GM18507 (cell line): ENCODE measurements at regions not wholly inside any gene's neighbourhood (a gene's known extent, or its start where the extent isn't known, plus 50 kb on each side); places are given as distances from the start of the nearest gene placed in this dataset.

ENCODE experiments used
- DNase-seq: peaks from one replicate; pipeline ENCODE4 v3.0.0; 2011; ENCODE audit warnings: low read depth; ENCODE audit not compliant: insufficient read length; ENCODE audit errors: extremely low spot score
- FAIRE-seq: peaks from 2 replicates; lab custom pipeline; 2011; peaks lifted over from hg19 to GRCh38; lab: Jason Lieb, UNC

GRCh38 chrX:7253565-7253964 lies 105.6 kb upstream of the PUDP start:
- DNase-seq (no peak), FAIRE-seq (no peak)

DNA sequence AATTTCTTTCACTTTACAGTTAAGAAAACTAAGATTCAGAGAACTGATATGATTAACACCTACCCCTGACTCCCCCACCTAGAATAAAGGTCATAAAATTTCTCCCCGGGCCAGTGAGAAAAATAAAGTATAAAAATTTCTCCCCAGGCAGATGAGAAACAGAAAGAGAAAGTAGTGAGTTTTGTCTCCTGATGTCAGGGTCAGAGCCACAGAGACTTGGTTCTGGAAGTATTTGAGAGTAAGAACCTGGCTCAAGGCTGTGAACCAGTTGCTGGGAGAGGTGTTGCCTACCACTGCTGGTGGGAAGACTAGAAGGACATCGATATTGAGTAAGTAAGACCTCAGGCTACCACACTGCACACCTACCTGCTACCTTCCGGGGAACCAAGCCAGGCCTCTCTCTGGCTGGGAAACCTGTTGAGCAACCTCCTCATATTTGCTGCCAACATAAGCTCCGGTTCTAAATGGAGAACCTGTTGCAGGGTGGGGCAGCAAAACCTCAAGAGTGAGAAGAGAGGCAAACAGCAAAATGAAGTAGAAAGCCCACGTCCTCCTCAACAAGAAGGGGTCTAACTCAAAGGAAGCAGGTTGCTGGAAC lies 104.2 kb upstream of the PUDP start:
- FAIRE-seq (peak; percentile 81), DNase-seq (no peak)

DNA sequence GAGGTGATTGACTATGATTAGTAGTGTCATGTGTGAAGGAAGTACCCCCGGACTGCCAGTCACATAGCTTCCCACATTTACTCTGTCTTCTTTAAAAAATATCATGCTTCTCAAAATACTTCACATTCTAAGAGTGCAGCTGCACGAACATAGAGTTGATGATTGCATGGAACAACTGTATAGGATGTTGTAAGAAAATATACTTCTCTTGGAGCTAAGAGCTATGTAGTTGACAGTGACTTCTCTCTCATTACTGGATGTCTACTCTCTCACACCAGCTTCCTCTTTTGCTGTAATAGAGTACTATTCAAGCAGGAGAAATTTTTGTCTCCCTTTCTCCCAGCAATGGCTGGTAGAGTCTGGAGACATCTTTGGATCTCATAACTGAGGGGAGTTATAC lies 99.4 kb upstream of the PUDP start:
- FAIRE-seq: peak; percentile 49
- DNase-seq: no peak

- DNase-seq: no peak
- no peak for FAIRE-seq
These were observed 96.5 kb upstream of the PUDP start for GRCh38 chrX:7244405-7244804.

GRCh38 chrX:7242613-7243012 lies 94.7 kb upstream of the PUDP start:
- DNase-seq (peak; percentile 17), FAIRE-seq (peak; percentile 76)

DNA sequence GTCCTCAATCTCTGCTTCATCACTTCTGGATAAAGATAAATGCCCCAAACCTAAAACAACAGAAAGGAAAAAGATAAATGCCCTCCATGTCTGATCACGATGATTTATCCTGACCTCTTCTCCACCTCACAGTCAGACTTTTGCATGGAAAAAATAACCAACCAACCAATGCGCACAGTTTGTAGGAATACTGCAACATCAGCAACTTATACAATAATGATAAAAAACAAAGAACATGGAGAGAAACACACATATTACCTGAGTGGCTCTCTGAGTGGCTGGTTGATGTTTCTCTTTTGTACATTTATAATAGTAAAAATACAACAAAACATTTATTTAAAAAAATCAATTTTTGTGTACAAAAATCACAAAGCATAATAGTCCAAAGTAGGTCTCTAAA lies 93.0 kb upstream of the PUDP start:
- FAIRE-seq (no peak), DNase-seq (no peak)

DNA sequence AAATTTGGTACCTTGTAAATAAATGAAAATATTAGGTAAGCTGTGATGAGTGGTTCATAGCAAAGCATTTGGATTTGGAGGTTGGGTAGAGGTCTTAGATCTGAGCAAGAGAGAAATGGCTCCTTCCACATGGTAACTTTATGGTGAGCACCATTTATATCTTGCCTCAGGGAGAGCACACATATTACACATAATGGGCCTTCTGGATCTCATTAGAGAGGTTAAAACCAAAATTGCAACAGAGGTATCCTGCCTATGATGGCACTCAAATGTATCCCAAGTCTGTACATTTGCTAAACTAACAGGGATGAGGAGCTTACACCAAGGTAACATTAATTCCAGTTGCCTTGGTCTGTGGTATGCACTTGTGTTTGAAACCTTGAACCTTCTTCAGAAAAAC lies 87.1 kb upstream of the PUDP start:
- FAIRE-seq: no peak
- DNase-seq: no peak

- DNase-seq: no peak
- no peak for FAIRE-seq
These were observed 85.8 kb upstream of the PUDP start for GRCh38 chrX:7233580-7234406.

DNA sequence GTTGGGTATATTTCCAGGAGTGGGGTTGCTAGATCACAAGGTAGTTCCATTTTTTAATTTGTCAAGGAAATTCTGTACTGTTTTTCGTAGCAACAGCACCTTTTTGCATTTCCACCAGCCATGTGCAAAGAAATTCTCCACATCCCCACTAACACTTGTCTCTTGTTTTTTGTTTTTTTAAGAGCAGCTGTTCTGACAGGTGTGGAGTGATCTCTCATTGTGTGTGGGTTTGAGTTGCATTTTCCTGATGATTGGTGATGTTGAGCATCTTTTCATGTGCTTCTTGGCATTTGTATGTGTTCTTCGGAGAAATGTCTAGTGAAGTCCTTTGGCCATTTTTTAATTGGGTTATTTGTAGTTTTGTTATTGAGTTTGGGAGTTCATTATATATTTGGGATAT lies 80.3 kb upstream of the PUDP start:
- FAIRE-seq: no peak
- no peak for DNase-seq

DNA sequence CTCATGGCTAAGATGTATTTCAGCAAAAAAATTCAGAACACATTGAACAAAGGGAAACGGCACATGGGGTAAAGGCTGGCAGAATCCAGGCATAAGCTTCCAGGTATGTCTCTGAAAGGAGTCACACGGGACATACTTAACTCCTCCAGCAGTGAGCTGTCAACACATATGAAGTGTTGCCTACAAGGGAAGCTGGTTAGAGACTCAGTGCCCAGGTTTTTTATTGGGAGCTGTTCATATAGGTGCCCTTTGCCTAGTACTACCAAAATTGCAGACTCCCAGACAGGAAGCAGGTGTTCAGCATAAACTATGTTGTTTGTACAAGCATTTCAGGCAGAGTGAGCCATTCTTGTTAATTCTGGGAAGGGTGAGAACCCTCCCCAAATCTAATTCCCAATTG lies 77.4 kb upstream of the PUDP start:
- no peak for FAIRE-seq

DNA sequence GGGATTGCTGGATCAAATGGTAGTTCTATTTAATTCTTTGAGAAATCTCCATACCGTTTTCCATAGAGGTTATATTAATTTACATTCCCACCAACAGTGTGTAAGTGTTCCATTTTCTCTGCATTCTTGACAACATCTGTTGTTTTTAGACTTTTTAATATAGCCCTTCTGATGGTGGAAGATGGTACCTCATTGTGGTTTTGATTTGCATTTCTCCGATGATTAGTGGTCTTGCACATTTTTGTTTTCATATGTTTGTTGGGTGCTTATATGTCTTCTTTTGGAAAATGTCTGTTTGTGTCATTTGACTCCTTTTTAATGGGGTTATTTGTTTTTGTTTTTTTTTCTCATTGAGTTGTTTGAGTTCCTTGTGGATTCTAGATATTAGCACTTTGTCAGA lies 75.3 kb upstream of the PUDP start:
- no peak for DNase-seq
- peak; percentile 70 for FAIRE-seq

More for the DNA sequence above, 77.4 kb upstream of the PUDP start:
- DNase-seq: no peak

DNA sequence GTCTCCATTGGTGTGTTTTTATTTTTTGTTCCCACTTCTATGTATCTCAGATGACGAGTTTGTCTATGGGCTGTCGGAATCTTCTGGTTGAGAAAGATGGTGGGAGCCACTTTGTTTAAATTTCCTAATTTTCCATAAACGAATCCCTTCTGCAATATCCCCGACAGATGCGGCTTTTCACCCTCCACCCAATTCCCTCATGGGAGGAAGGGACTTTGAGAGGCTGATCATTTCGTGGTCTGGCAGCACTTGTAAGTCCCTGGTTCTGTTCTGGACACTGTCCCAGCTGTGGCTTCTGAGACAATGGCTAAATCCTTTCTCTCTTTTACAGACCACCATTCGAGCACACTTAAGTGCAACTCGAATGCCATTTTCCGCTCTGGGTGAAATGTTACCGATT lies 72.2 kb upstream of the PUDP start:
- DNase-seq (no peak), FAIRE-seq (no peak)

- no peak for FAIRE-seq
- no peak for DNase-seq
These were observed 71.3 kb upstream of the PUDP start for GRCh38 chrX:7219153-7219705.

DNA sequence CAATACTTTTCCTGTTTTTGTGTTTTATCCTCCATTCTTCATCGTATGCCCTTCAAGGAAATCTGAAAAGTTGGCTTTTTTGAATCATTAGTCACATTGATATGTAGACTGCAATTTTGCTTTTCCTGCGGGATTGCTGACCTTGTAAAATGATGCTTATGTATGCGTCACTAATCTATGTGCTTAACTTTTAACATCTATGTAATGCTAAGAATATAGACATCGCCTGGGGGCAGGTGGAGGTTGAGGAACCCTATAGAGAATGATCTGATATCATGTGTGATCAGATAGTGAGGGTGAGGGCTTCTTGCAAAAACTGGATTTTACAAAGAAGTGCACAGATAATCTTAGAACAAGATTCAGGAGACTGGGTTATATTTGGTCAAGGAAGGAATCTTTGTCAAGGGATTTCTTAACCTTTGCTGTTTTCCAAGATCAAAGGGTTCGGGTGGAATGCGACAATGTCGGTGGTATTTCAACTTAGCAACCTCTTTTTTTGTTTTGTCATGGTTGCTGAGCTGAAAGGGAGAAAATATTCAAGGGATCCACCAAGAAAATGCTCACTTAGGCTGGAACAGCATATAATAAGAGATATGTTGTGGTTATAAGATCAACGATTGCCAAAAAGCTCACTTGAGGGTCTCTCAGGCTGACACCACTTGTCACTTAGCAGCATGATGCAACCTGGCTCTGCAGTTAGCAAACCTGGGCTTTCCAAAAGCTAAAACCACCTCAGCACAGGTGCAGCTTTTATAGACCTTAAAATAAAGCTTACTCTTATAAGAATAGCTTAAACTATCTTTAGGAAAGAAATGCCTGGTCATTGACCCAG lies 70.6 kb upstream of the PUDP start:
- DNase-seq (no peak), FAIRE-seq (no peak)

- no peak for FAIRE-seq
- no peak for DNase-seq
These were observed 69.1 kb upstream of the PUDP start for GRCh38 chrX:7216981-7217587.

- DNase-seq: no peak
- FAIRE-seq: no peak
These were observed 67.9 kb upstream of the PUDP start for GRCh38 chrX:7215842-7216241.

- DNase-seq (no peak), FAIRE-seq (no peak)
These were observed 66.3 kb upstream of the PUDP start for GRCh38 chrX:7214251-7214650.

DNA sequence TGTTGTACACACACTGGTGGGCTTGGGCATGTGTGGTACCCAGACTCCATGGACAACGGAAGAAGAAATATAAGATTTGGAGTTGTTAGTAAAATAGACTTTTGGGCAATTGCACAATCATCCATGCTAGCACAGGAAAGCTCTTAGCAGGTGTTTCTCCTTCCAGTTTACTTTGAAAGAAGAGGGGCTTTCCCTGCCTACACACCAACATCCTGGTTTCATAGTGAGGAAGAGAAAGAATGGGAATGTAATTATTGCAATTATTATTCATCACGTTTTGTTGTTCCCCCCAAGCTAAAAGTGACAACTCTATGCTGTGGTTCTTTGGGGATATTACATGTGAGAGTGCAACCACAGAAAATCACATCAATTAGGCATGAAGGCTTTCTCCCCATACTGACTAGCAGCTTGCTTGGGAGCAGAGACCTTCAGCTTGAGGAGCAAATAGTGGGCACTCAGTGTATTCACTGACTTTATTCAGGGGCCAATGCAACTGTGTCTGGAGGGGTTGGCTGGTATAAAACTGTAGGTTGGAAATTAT lies 57.2 kb upstream of the PUDP start:
- DNase-seq (no peak), FAIRE-seq (peak; percentile 12)

DNA sequence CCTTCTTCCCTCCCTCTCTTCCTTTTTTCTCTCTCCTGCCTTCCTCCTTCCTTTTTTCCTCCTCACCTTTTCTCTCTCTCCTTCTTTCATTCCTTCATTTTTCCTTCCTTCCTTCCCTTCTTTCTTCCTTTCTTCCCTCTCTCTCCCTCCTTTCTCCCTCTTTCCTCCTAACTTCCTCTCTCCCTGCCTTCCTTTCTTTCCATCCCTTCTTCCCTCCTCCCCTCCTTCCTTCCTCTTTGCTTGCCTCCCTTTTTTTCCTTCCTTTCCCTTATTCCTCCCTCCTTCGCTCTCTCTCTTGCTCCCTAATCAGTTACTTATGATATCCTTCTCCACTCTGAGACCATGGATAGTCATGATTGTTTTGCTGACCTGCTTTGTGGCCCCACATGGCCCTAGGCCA lies 56.7 kb upstream of the PUDP start:
- DNase-seq (no peak), FAIRE-seq (no peak)

- DNase-seq (no peak), FAIRE-seq (no peak)
These were observed 54.3 kb upstream of the PUDP start for GRCh38 chrX:7202206-7202605.
